Glutamatergic neuron (in vitro differentiated cells): ENCODE measurements at regions not wholly inside any gene's neighbourhood (a gene's known extent, or its start where the extent isn't known, plus 50 kb on each side); places are given as distances from the start of the nearest gene placed in this dataset.
"Not testable (repeated sequence)": the region's sequence is repeated elsewhere in the genome, so short reads cannot be mapped to it uniquely, and the experiment has no call there.

Source experiments
- DNase-seq: peaks from one replicate; pipeline ENCODE4 v3.0.0; 2022
- H3K27ac Mint-ChIP-seq: one replicate; pipeline ENCODE4 v1.8.0; 2020; ENCODE audit warnings: mild to moderate bottlenecking, mixed read lengths, inconsistent platforms; ENCODE audit not compliant: unreplicated experiment
- H3K27me3 Mint-ChIP-seq: one replicate; pipeline ENCODE4 v1.8.0; 2020; ENCODE audit warnings: mild to moderate bottlenecking, moderate library complexity, mixed read lengths, inconsistent platforms; ENCODE audit not compliant: unreplicated experiment
- H3K36me3 Mint-ChIP-seq: one replicate; pipeline ENCODE4 v1.8.0; 2020; ENCODE audit warnings: mild to moderate bottlenecking, mixed read lengths, inconsistent platforms; ENCODE audit not compliant: unreplicated experiment
- H3K4me1 Mint-ChIP-seq: one replicate; pipeline ENCODE4 v1.8.0; 2020; ENCODE audit warnings: mild to moderate bottlenecking, low read depth, mixed read lengths, inconsistent platforms; ENCODE audit not compliant: unreplicated experiment
- H3K4me3 Mint-ChIP-seq: one replicate; pipeline ENCODE4 v1.8.0; 2020; ENCODE audit warnings: mild to moderate bottlenecking, mixed read lengths, inconsistent platforms; ENCODE audit not compliant: unreplicated experiment
- H3K9me3 Mint-ChIP-seq: one replicate; pipeline ENCODE4 v1.8.0; 2020; ENCODE audit warnings: mild to moderate bottlenecking, moderate library complexity, mixed read lengths, inconsistent platforms; ENCODE audit not compliant: unreplicated experiment
- TF ChIP-seq, protein P1 (sequence below): fragments of 200-600 bp; sonication (generic); IDR thresholded peaks from one replicate; pipeline ENCODE4 v1.5.0; 2021; ENCODE audit not compliant: partially characterized antibody, unreplicated experiment

DNA sequence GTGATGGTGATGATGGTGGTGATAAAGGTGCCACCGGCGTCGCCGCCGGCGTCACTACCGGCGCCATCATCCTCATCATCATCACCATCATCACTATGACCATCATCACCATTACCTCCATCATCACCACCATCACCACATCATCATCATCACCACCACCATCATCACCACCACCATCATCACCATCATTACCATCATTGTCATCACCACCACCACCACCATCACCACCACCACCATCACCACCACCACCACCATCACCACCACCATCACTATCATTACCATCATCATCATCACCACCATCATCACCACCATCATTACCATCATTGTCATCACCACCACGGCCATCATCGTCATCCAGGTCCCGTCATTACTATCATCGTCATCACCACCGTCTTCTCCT is 179.7 kb downstream of the NPIPB11 start:
- no peak overlapping the region for H3K27ac Mint-ChIP-seq
- TF ChIP-seq, protein P1, sequence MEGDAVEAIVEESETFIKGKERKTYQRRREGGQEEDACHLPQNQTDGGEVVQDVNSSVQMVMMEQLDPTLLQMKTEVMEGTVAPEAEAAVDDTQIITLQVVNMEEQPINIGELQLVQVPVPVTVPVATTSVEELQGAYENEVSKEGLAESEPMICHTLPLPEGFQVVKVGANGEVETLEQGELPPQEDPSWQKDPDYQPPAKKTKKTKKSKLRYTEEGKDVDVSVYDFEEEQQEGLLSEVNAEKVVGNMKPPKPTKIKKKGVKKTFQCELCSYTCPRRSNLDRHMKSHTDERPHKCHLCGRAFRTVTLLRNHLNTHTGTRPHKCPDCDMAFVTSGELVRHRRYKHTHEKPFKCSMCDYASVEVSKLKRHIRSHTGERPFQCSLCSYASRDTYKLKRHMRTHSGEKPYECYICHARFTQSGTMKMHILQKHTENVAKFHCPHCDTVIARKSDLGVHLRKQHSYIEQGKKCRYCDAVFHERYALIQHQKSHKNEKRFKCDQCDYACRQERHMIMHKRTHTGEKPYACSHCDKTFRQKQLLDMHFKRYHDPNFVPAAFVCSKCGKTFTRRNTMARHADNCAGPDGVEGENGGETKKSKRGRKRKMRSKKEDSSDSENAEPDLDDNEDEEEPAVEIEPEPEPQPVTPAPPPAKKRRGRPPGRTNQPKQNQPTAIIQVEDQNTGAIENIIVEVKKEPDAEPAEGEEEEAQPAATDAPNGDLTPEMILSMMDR, result no peak
- H3K27me3 Mint-ChIP-seq, result peaks cover 1% of the 10 kb centered on the region
- DNase-seq, result no peak
- H3K4me3 Mint-ChIP-seq, result no peak overlapping the region
- H3K9me3 Mint-ChIP-seq, result peaks cover 8% of the 10 kb centered on the region
- no peaks in the 10 kb centered on the region for H3K36me3 Mint-ChIP-seq
- no peaks in the 10 kb centered on the region for H3K4me1 Mint-ChIP-seq

GRCh38 chr16:29224675-29225074 is 181.8 kb downstream of the NPIPB11 start:
- peaks cover 11% of the 10 kb centered on the region for H3K9me3 Mint-ChIP-seq
- DNase-seq, H3K4me3 Mint-ChIP-seq, H3K27ac Mint-ChIP-seq, H3K36me3 Mint-ChIP-seq, H3K27me3 Mint-ChIP-seq, H3K4me1 Mint-ChIP-seq: not testable (repeated sequence)

DNA sequence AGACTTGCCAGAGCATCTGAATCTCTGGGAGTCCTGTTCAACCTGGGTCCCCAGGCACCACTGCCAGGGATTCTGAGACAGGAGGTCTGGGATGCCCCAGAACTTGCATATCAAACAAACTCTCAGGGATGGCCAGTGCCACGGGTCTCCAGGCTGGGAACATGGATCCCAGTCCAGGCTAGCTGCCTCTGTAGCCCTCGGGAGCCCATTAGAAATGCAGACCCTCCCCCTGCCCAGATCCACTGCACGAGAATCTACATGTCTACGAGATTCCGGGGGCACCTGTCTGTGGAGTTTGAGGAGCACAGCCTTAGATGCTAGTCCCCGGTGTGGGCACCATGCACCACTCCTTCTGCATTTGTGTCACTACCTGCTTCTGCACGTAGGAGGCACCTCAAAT is 183.9 kb downstream of the NPIPB11 start:
- H3K27ac Mint-ChIP-seq, H3K27me3 Mint-ChIP-seq, H3K4me1 Mint-ChIP-seq, H3K4me3 Mint-ChIP-seq, H3K36me3 Mint-ChIP-seq, DNase-seq: not testable (repeated sequence)
- peaks cover 15% of the 10 kb centered on the region for H3K9me3 Mint-ChIP-seq

DNA sequence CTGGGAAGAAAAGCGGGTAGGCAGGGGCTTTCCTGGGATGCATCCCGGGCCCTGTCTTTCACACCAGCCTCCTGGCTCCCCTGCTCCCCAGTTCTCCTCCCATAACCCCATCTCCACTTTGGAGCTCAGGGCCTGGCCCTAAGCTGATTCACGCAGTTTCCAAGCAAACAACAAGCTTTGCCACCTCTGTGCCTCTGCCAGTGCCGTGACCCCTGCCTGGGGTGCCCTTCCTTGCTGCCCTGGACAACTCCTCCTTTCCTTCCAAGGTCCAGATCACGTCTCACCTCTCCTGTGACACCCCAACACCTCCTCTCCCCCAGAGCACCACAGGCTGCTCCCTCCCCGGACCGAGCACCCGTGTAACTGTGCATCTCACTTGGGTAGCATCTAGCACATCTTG is 184.5 kb downstream of the NPIPB11 start:
- peaks cover 15% of the 10 kb centered on the region for H3K9me3 Mint-ChIP-seq
- H3K36me3 Mint-ChIP-seq, H3K4me3 Mint-ChIP-seq, H3K27me3 Mint-ChIP-seq, H3K4me1 Mint-ChIP-seq, DNase-seq, H3K27ac Mint-ChIP-seq: not testable (repeated sequence)

GRCh38 chr16:29221281-29221955 is 185.1 kb downstream of the NPIPB11 start:
- H3K4me1 Mint-ChIP-seq, H3K36me3 Mint-ChIP-seq, H3K27me3 Mint-ChIP-seq, H3K27ac Mint-ChIP-seq, H3K4me3 Mint-ChIP-seq, DNase-seq: not testable (repeated sequence)
- peaks cover 13% of the 10 kb centered on the region for H3K9me3 Mint-ChIP-seq

GRCh38 chr16:29220647-29221191 is 185.8 kb downstream of the NPIPB11 start:
- peaks cover 13% of the 10 kb centered on the region for H3K9me3 Mint-ChIP-seq
- not testable (repeated sequence) for H3K4me3 Mint-ChIP-seq

GRCh38 chr16:29219966-29220646 is 186.4 kb downstream of the NPIPB11 start:
- not testable (repeated sequence) for H3K4me3 Mint-ChIP-seq, H3K27ac Mint-ChIP-seq, H3K36me3 Mint-ChIP-seq, H3K27me3 Mint-ChIP-seq, DNase-seq, H3K4me1 Mint-ChIP-seq
- peaks cover 13% of the 10 kb centered on the region for H3K9me3 Mint-ChIP-seq

More at GRCh38 chr16:29220647-29221191, 185.8 kb downstream of the NPIPB11 start:
- H3K27ac Mint-ChIP-seq, H3K36me3 Mint-ChIP-seq, H3K4me1 Mint-ChIP-seq, H3K27me3 Mint-ChIP-seq, DNase-seq: not testable (repeated sequence)

- not testable (repeated sequence) for H3K27ac Mint-ChIP-seq, H3K27me3 Mint-ChIP-seq, H3K4me1 Mint-ChIP-seq, DNase-seq, H3K36me3 Mint-ChIP-seq, H3K4me3 Mint-ChIP-seq
- H3K9me3 Mint-ChIP-seq, result peaks cover 13% of the 10 kb centered on the region
Observed at GRCh38 chr16:29219562-29219961, 186.9 kb downstream of the NPIPB11 start.

- not testable (repeated sequence) for H3K4me3 Mint-ChIP-seq, H3K27me3 Mint-ChIP-seq, H3K27ac Mint-ChIP-seq, H3K4me1 Mint-ChIP-seq, DNase-seq, H3K36me3 Mint-ChIP-seq
- H3K9me3 Mint-ChIP-seq, result peaks cover 10% of the 10 kb centered on the region
Observed at GRCh38 chr16:29218649-29219048, 187.9 kb downstream of the NPIPB11 start.

DNA sequence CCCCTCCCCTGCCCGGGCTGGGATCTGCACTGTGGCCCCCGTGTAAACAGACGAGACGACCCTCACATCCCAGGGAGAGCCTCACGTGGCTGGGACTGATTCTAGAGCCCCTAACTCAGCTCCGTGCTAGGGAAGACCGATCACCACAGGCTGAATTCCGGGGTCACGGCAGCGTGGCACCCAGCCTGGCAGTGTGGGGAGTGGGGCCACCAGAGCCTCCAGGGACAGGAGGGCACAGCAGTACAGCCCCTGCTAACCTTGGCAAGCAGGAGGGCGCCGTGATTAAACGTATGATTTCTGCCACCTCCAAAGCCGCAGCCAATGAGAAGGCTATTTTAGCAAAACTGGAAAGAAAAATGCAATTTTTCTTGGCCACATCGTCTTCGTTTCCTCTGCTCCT is 188.3 kb downstream of the NPIPB11 start:
- H3K4me3 Mint-ChIP-seq, DNase-seq, H3K27ac Mint-ChIP-seq, H3K36me3 Mint-ChIP-seq, H3K4me1 Mint-ChIP-seq, H3K9me3 Mint-ChIP-seq, H3K27me3 Mint-ChIP-seq: not testable (repeated sequence)

DNA sequence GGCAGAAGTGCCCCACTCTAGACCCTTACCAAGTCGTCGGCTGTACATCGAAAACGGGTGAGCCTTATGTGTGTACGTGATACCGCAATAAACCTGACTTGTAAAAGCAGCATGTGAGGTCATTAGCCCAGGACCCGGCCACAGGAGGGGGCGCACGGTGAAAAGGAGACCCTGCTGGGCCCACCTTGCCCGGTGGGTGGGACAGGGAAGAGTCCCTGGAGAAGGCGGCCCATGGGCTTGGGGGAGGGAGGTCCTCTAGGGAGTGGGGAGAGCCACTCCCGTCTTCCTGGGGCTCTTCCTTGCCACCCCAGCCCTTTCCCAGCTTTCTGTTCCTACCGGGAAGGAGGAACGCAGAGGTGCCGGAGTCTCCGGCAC is 188.8 kb downstream of the NPIPB11 start:
- not testable (repeated sequence) for H3K4me3 Mint-ChIP-seq, H3K4me1 Mint-ChIP-seq, H3K27me3 Mint-ChIP-seq, H3K36me3 Mint-ChIP-seq, DNase-seq, H3K27ac Mint-ChIP-seq, H3K9me3 Mint-ChIP-seq
